Osteocyte (in vitro differentiated cells): ENCODE measurements at regions not wholly inside any gene's neighbourhood (a gene's known extent, or its start where the extent isn't known, plus 50 kb on each side); places are given as distances from the start of the nearest gene placed in this dataset.
A peak's percentile ranks its signal among the peaks of the same experiment; 100 is the strongest.

Experiments used
- DNase-seq: peaks from one replicate; pipeline ENCODE4 v3.0.0; 2021; ENCODE audit warnings: mixed read lengths; ENCODE audit not compliant: unreplicated experiment; ENCODE audit errors: extremely low spot score
- H3K27ac Mint-ChIP-seq: one replicate; pipeline ENCODE4 v1.8.0; 2021; ENCODE audit warnings: mild to moderate bottlenecking, mixed read lengths; ENCODE audit not compliant: unreplicated experiment
- H3K27me3 Mint-ChIP-seq: one replicate; pipeline ENCODE4 v1.8.0; 2021; ENCODE audit warnings: mixed read lengths; ENCODE audit not compliant: unreplicated experiment
- H3K36me3 Mint-ChIP-seq: one replicate; pipeline ENCODE4 v1.8.0; 2021; ENCODE audit warnings: mixed read lengths; ENCODE audit not compliant: unreplicated experiment
- H3K4me1 Mint-ChIP-seq: one replicate; pipeline ENCODE4 v1.8.0; 2021; ENCODE audit warnings: mixed read lengths; ENCODE audit not compliant: unreplicated experiment
- H3K4me3 Mint-ChIP-seq: one replicate; pipeline ENCODE4 v1.8.0; 2021; ENCODE audit warnings: mild to moderate bottlenecking, moderate library complexity, mixed read lengths; ENCODE audit not compliant: unreplicated experiment
- H3K9me3 Mint-ChIP-seq: one replicate; pipeline ENCODE4 v1.8.0; 2021; ENCODE audit warnings: mixed read lengths; ENCODE audit not compliant: unreplicated experiment
- CTCF ChIP-seq: fragments of 200-600 bp; sonication (generic); IDR thresholded peaks from 2 replicates; pipeline ENCODE4 v1.5.0; 2021; ENCODE audit warnings: antibody characterized with exemption, mild to moderate bottlenecking, moderate library complexity

GRCh38 chr13:90414691-90415596 lies 932.5 kb upstream of the MIR17HG start:
- H3K27me3 Mint-ChIP-seq: no peaks in the 10 kb centered on the region
- no peak overlapping the region for H3K4me3 Mint-ChIP-seq
- peaks cover 3% of the 10 kb centered on the region for H3K9me3 Mint-ChIP-seq
- H3K27ac Mint-ChIP-seq: peak overlapping the region; percentile 85
- no peak for TF ChIP-seq CTCF
- DNase-seq: no peak
- peaks cover 30% of the 10 kb centered on the region for H3K4me1 Mint-ChIP-seq
- H3K36me3 Mint-ChIP-seq: no peaks in the 10 kb centered on the region

- Mint-ChIP-seq H3K36me3 (no peaks in the 10 kb centered on the region), H3K27me3 (no peaks in the 10 kb centered on the region), H3K4me3 (no peak overlapping the region), H3K9me3 (peaks cover 3% of the 10 kb centered on the region), H3K4me1 (peaks cover 30% of the 10 kb centered on the region), H3K27ac (peak overlapping the region; percentile 62)
- TF ChIP-seq CTCF: no peak
- no peak for DNase-seq
Measured at GRCh38 chr13:90415902-90416301, 931.6 kb upstream of the MIR17HG start.

- DNase-seq: no peak
- no peak for TF ChIP-seq CTCF
- no peak overlapping the region for H3K4me3 Mint-ChIP-seq
Measured at GRCh38 chr13:90416519-90416918, 931.0 kb upstream of the MIR17HG start.

GRCh38 chr13:90416938-90417337 lies 930.5 kb upstream of the MIR17HG start:
- H3K4me1 Mint-ChIP-seq: peaks cover 30% of the 10 kb centered on the region

More at GRCh38 chr13:90416519-90416918, 931.0 kb upstream of the MIR17HG start:
- Mint-ChIP-seq H3K9me3 (peaks cover 3% of the 10 kb centered on the region), H3K4me1 (peaks cover 30% of the 10 kb centered on the region), H3K27ac (peak overlapping the region; percentile 28), H3K27me3 (no peaks in the 10 kb centered on the region), H3K36me3 (no peaks in the 10 kb centered on the region)

More at GRCh38 chr13:90416938-90417337, 930.5 kb upstream of the MIR17HG start:
- no peak for DNase-seq
- no peak overlapping the region for H3K4me3 Mint-ChIP-seq
- H3K27me3 Mint-ChIP-seq: no peaks in the 10 kb centered on the region
- peaks cover 3% of the 10 kb centered on the region for H3K9me3 Mint-ChIP-seq
- TF ChIP-seq CTCF: no peak
- no peaks in the 10 kb centered on the region for H3K36me3 Mint-ChIP-seq
- no peak overlapping the region for H3K27ac Mint-ChIP-seq
